ENCODE measurements at regions not wholly inside any gene's neighbourhood (a gene's known extent, or its start where the extent isn't known, plus 50 kb on each side); places are given as distances from the start of the nearest gene placed in this dataset.

DNA sequence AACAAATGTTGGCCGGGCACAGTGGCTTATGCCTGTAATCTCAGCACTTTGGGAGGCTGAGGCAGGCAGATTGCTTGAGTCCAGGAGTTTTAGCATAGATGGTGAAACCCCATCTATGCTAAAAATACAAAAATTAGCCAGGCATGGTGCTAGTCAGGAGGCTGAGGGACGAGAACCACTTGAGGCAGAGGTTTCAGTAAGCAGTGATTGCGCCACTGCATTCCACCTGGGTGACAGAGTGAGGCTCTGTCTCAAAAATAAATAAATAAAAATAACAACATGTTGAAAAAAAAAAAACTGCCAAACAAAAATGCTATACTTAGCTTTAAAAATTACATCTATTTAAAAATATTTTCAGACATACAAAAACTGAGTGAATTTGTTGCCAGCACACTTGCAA lies 374.2 kb upstream of the SMIM31 start:
- peak overlapping the region in 1 of 3 donors; percentile 35 for H3K27ac Mint-ChIP-seq
- H3K27me3 Mint-ChIP-seq = peaks cover 16% of the 10 kb centered on the region
- no peaks in the 10 kb centered on the region for H3K36me3 Mint-ChIP-seq
- peaks cover 0 to 4% (median 0%) of the 10 kb centered on the region in 3 donors for H3K9me3 Mint-ChIP-seq
- H3K4me3 Mint-ChIP-seq = no peak overlapping the region
- no peaks in the 10 kb centered on the region for H3K4me1 Mint-ChIP-seq

- Mint-ChIP-seq H3K4me1 (no peaks in the 10 kb centered on the region), H3K36me3 (no peaks in the 10 kb centered on the region), H3K27me3 (peaks cover 17% of the 10 kb centered on the region), H3K4me3 (peak overlapping the region in 1 of 4 donors; percentile 25), H3K9me3 (peaks cover 0 to 4% (median 0%) of the 10 kb centered on the region in 3 donors), H3K27ac (no peak overlapping the region)
These were observed 372.1 kb upstream of the SMIM31 start for GRCh38 chr4:164381859-164382258.

DNA sequence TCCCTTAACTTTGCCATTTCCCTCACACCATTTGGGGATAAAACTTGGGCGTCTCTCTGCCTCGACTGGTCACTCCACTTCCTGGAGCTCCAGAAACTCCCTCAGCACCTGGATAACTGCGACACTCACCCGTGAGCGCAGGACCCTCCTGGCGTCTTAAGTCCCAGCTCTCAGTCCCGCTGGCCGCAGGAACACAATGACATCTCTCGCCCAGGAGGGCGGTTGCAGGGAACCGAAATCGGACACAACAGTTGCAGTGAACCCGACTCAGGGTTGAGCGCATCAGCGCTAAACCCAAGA lies 370.9 kb upstream of the SMIM31 start:
- H3K9me3 Mint-ChIP-seq = peaks cover 0 to 2% (median 0%) of the 10 kb centered on the region in 3 donors
- H3K27me3 Mint-ChIP-seq = peaks cover 17% of the 10 kb centered on the region
- no peaks in the 10 kb centered on the region for H3K36me3 Mint-ChIP-seq
- H3K4me3 Mint-ChIP-seq = no peak overlapping the region
- H3K27ac Mint-ChIP-seq = no peak overlapping the region
- no peaks in the 10 kb centered on the region for H3K4me1 Mint-ChIP-seq

DNA sequence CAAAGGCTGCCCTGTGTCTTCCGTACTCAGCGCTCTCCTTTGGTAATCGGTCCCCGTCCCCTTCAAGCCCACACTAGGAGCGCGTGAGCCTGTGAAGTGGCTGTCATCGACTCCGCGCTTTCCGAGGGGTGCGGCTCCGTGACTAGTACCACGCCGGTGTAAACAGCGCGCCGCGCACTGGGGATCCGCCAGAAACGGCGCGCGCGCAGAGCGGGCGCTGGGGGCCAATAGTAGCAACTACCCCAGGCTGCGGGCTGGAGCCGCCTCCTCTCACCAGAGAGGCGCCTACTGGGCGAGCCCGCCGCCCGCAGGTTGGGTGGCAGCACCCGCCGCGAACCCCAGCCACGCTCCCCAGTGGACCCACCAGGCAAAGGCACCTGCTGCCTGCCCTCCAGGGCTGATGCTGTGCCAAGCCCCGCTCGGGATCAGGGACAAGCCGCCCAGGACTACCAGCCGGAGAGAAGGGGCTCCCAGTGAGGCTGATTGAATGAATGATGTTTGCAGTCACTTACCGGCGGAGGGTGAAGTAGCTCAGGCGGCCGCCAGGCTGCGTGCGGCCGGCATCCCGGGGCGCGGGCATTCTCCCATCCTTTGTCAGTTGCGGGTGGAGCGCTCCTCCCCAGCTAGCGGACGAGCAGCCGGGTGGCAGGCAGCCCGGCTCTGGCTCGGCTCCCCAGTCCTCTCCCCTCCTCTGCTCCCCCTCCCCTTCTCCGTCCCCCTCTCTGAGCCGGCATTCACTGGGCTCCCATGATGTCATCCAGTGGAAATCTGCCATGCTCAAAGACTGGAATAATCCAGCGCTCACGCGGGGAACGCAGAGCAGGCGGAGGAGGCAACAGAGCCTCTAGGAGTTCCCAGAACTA lies 370.3 kb upstream of the SMIM31 start:
- H3K9me3 Mint-ChIP-seq = peaks cover 0 to 2% (median 0%) of the 10 kb centered on the region in 3 donors
- H3K36me3 Mint-ChIP-seq = no peaks in the 10 kb centered on the region
- H3K4me1 Mint-ChIP-seq = no peaks in the 10 kb centered on the region
- H3K4me3 Mint-ChIP-seq = no peak overlapping the region
- H3K27ac Mint-ChIP-seq = no peak overlapping the region
- peaks cover 17% of the 10 kb centered on the region for H3K27me3 Mint-ChIP-seq

- no peak overlapping the region for H3K4me3 Mint-ChIP-seq
- peaks cover 0 to 2% (median 0%) of the 10 kb centered on the region in 3 donors for H3K9me3 Mint-ChIP-seq
- H3K36me3 Mint-ChIP-seq = no peaks in the 10 kb centered on the region
- H3K27ac Mint-ChIP-seq = no peak overlapping the region
- peaks cover 17% of the 10 kb centered on the region for H3K27me3 Mint-ChIP-seq
- no peaks in the 10 kb centered on the region for H3K4me1 Mint-ChIP-seq
These were observed 369.5 kb upstream of the SMIM31 start for GRCh38 chr4:164384416-164384815.

GRCh38 chr4:164396439-164396838 lies 357.5 kb upstream of the SMIM31 start:
- Mint-ChIP-seq H3K27ac (no peak overlapping the region), H3K9me3 (peaks cover 0 to 13% (median 3%) of the 10 kb centered on the region in 3 donors), H3K4me3 (no peak overlapping the region), H3K4me1 (no peaks in the 10 kb centered on the region), H3K36me3 (no peaks in the 10 kb centered on the region), H3K27me3 (no peaks in the 10 kb centered on the region)

DNA sequence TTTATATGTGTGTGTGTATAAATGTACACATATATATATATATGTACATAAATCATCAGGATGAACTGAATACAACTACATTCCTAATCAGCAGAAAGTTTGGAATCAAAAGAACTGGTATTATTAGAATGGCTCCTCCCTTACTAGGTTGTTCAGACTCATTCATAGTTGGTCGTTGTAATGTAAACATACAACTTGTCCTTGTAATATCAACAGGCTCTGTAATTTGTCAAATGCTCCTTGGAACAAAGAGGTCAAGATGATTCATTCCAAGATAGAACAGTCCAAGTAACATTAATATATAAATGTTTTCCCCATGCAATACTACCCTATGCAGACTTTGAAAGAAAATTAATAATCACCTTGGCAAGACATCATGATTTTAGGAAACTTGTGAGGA lies 351.4 kb upstream of the SMIM31 start:
- no peaks in the 10 kb centered on the region for H3K4me1 Mint-ChIP-seq
- no peaks in the 10 kb centered on the region for H3K36me3 Mint-ChIP-seq
- peaks cover 0 to 4% (median 0%) of the 10 kb centered on the region in 3 donors for H3K9me3 Mint-ChIP-seq
- no peak overlapping the region for H3K27ac Mint-ChIP-seq
- no peak overlapping the region for H3K4me3 Mint-ChIP-seq
- no peaks in the 10 kb centered on the region for H3K27me3 Mint-ChIP-seq

DNA sequence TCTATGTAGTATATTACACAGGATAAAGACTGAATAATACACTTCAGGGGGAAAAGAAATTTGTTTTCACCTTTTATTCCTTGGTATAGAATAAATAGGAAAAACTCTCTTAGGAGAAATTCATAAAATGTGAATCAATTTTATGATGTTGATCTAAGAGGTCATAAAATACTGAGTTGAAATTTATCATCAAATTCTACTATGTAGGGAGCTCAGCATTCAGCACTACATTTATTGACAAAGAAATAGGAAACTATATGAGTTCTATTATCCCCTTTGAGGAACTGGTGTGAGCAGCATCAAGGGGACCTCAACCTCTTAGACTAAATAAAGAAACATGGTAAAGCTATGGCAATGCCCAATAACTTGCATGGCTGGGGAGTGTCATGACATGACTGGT lies 348.2 kb upstream of the SMIM31 start:
- Mint-ChIP-seq H3K27ac (no peak overlapping the region), H3K27me3 (no peaks in the 10 kb centered on the region), H3K4me1 (no peaks in the 10 kb centered on the region), H3K9me3 (peaks cover 0 to 2% (median 0%) of the 10 kb centered on the region in 3 donors), H3K4me3 (no peak overlapping the region), H3K36me3 (no peaks in the 10 kb centered on the region)

DNA sequence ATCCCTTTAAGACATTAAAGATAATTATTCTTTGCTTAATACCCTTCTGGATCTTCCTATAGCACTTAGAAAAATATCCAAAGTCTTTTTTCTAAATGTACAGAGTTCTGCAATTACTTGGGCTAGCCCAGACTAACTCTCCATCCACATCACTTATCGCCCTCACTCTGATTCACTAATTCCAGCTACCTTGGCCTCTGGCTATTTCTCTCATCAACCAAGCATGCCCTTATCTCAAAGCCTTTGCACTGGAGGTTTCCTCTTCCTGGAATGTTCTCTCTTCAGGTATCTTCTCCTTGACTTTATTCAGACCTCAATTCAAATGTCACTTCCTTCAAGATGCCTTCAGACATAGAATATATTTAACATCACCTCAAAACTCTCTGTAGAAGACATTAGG lies 345.1 kb upstream of the SMIM31 start:
- Mint-ChIP-seq H3K4me3 (no peak overlapping the region), H3K27me3 (no peaks in the 10 kb centered on the region), H3K36me3 (no peaks in the 10 kb centered on the region), H3K4me1 (no peaks in the 10 kb centered on the region), H3K9me3 (peaks cover 0 to 2% (median 0%) of the 10 kb centered on the region in 3 donors), H3K27ac (no peak overlapping the region)

- Mint-ChIP-seq H3K27me3 (no peaks in the 10 kb centered on the region), H3K4me3 (no peak overlapping the region), H3K4me1 (no peaks in the 10 kb centered on the region), H3K9me3 (peaks cover 0 to 2% (median 0%) of the 10 kb centered on the region in 3 donors), H3K27ac (no peak overlapping the region), H3K36me3 (no peaks in the 10 kb centered on the region)
These were observed 343.5 kb upstream of the SMIM31 start for GRCh38 chr4:164410401-164410800.

GRCh38 chr4:164412246-164412645 lies 341.7 kb upstream of the SMIM31 start:
- Mint-ChIP-seq H3K4me3 (no peak overlapping the region), H3K27ac (no peak overlapping the region), H3K4me1 (no peaks in the 10 kb centered on the region), H3K27me3 (no peaks in the 10 kb centered on the region), H3K36me3 (no peaks in the 10 kb centered on the region), H3K9me3 (peaks cover 0 to 4% (median 0%) of the 10 kb centered on the region in 3 donors)

DNA sequence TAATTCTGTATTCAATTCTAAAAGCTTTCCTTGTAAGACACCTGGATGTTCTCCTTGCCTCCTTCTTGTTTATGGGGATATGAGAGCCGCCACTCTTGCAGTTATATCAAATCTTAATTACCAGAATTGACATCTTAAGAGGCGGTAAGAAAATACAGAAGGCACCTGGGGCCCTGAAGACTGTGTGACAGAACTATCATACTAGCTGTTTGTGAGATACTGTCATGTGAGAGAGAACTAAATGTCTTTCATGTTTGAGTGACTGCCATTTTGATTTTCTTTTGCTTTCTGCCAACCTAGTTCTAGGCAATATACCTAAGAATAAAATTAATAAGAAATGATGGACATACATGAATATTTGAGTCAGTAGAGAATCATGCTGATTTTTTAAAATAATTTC lies 340.2 kb upstream of the SMIM31 start:
- Mint-ChIP-seq H3K9me3 (peaks cover 0 to 4% (median 2%) of the 10 kb centered on the region in 3 donors), H3K27ac (no peak overlapping the region), H3K36me3 (no peaks in the 10 kb centered on the region), H3K4me3 (no peak overlapping the region), H3K27me3 (no peaks in the 10 kb centered on the region), H3K4me1 (no peaks in the 10 kb centered on the region)

- H3K27me3 Mint-ChIP-seq = no peaks in the 10 kb centered on the region
These were observed 330.1 kb upstream of the SMIM31 start for GRCh38 chr4:164423819-164424218.

GRCh38 chr4:164424846-164425245 lies 329.1 kb upstream of the SMIM31 start:
- Mint-ChIP-seq H3K4me3 (no peak overlapping the region), H3K4me1 (peaks cover 0 to 1% (median 0%) of the 10 kb centered on the region in 3 donors), H3K27ac (no peak overlapping the region), H3K9me3 (peaks cover 3 to 12% (median 3%) of the 10 kb centered on the region in 3 donors), H3K36me3 (no peaks in the 10 kb centered on the region), H3K27me3 (no peaks in the 10 kb centered on the region)

More at GRCh38 chr4:164423819-164424218, 330.1 kb upstream of the SMIM31 start:
- H3K4me1 Mint-ChIP-seq = no peaks in the 10 kb centered on the region
- no peaks in the 10 kb centered on the region for H3K36me3 Mint-ChIP-seq
- peaks cover 3 to 12% (median 4%) of the 10 kb centered on the region in 3 donors for H3K9me3 Mint-ChIP-seq
- H3K27ac Mint-ChIP-seq = no peak overlapping the region
- no peak overlapping the region for H3K4me3 Mint-ChIP-seq

- no peaks in the 10 kb centered on the region for H3K27me3 Mint-ChIP-seq
- peaks cover 0 to 1% (median 0%) of the 10 kb centered on the region in 3 donors for H3K4me1 Mint-ChIP-seq
- no peak overlapping the region for H3K4me3 Mint-ChIP-seq
- H3K36me3 Mint-ChIP-seq = no peaks in the 10 kb centered on the region
- H3K9me3 Mint-ChIP-seq = peaks cover 0 to 2% (median 1%) of the 10 kb centered on the region in 3 donors
- H3K27ac Mint-ChIP-seq = no peak overlapping the region
These were observed 325.4 kb upstream of the SMIM31 start for GRCh38 chr4:164428561-164428960.

DNA sequence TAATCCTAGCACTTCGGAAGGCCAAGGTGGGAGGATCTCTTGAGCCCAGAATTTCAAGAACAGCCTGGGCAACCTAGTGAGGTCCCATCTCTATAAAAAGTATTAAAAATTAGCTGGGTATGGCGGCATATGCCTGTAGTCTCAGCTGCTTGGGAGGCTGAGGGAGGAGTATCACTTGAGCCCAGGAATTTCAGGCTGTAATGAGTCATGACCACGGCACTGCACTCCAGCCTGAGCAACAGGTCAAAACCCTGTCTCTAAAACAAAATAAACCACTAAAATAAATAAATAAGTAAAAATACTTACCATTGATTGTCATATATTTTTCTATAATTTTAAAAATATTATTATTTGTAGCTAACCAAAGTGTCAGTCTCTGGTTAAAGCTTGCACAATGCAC lies 315.6 kb upstream of the SMIM31 start:
- Mint-ChIP-seq H3K4me1 (no peaks in the 10 kb centered on the region), H3K36me3 (no peaks in the 10 kb centered on the region), H3K4me3 (no peak overlapping the region), H3K27ac (no peak overlapping the region), H3K27me3 (no peaks in the 10 kb centered on the region), H3K9me3 (peaks cover 0 to 3% (median 0%) of the 10 kb centered on the region in 3 donors)
